AG20443 (cell line): ENCODE measurements at regions not wholly inside any gene's neighbourhood (a gene's known extent, or its start where the extent isn't known, plus 50 kb on each side); places are given as distances from the start of the nearest gene placed in this dataset.
"Not testable (repeated sequence)": the region's sequence is repeated elsewhere in the genome, so short reads cannot be mapped to it uniquely, and the experiment has no call there.

Experiments used
- DNase-seq: peaks from one replicate; pipeline ENCODE4 v3.0.0; 2012; ENCODE audit warnings: low spot score, mixed read lengths

DNA sequence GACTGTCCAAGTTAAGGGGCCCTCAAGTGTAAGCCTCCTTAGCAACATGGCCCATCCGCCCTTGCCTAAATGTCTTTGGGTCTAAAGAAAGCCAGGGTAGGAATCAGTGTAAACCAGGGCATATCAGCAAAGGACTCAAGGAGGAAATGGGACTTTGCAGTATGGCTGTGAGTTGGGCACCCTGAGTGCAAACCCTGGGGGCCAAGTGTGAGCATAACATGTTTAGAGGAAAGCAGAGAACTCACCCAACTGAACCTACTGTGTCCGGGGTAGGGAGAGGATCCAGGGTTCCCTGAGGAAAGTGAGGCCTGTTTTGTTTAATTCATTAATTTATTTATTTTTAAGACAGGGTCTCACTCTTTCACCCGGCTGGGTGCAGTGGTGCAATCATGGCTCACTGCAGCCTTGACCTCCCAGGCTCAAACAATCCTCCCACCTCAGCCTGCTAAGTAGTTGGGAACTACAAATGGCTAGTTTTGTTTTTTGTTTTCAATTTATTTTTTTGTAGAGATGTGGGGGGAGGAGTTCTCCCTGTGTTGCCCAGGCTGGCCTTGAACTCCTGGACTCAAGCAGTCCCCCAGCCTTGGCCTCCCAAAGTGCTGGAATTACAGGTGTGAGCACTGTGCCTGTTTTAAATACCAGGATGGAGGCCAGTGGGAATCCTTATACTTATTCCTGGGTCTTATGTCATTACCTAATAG is 51.0 kb upstream of the ACTR3 start:
- no peak for DNase-seq

DNA sequence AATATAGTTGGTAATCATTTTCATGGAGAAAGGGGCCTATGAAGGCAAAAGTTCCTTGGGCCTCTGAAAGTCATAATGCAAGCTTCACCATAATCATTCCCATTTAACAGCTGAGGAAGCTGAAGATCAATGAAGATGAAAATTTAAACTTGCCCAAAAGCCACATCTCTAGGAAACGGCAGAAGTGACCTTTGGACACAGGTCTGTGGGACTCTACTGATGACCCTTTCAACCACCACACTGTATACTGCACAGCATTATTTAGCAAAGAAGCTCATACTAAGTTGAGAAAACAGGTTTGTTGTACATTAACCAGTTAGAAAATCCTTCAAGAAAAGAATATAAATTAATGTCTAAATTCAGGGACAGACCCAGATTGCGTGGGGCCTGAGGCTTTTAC is 51.6 kb upstream of the ACTR3 start:
- DNase-seq: no peak

DNA sequence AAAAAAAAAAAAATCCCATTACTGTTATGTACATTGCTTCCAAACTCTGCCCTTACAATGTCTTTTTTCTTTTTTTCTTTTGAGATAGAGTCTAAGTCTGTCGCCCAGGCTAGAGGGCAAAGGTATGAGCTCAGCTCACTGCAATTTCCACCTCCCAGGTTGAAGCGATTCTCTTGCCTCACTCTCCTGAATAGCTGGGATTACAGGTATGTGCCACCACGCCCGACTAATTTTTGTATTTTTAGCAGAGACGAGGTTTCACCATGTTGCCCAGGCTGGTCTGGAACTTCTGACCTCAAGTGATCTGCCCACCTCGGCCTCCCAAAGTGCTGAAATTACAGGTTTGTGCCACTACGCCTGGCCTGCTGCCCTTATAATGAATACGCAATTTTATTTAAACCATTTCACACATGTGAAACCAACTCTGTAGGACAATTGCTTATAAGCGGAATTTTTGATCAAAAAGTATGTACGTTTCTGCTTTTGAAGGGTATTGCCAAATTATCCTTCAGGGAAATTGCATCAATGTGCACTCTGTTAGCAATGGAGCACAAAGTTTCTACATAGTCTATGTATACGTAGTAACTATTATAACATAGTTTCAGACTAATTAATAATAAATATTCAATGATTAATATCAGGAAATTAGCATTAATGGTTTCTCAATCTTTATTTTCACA is 55.7 kb upstream of the ACTR3 start:
- no peak for DNase-seq

DNA sequence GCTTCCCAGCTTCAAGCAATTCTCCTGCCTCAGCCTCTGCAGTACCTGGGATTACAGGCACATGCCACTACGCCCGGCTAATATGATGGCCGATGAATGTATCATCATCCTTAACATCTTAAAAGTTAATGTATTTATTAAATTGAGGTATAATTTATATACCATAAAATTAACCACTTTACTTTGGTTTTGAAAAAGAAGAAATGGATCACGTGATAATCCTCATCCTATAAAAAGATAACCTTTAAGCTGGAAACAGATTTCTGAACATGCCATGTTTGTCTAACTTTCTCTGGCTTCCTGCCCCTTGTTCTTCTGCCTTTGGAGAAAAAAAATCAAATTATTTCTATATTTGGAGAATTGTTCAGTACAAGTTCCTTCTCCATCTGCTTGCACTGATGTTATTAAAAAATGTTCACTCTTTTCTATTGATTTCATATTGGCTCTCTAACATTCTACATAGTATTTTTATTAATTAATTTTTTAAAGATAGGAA is 57.0 kb upstream of the ACTR3 start:
- no peak for DNase-seq

DNA sequence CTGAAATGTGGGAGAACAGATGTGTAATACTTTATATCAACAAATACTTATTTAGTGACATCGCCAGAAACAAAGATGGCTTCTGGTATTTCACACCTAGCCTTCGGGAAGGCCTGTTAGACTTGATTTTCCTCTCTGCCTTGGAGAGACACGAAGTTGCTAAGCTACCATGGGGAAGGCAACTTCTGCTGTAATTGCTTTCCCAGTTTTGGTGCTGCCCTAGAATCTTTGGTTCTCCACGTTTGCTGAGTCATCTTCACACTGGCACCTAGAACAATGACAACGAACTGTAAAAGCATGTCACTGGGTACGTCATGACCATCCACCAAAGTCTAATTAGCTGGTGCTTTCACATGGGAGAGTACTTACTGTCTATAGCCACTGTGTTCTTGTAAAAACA is 58.7 kb upstream of the ACTR3 start:
- peak; percentile 52 for DNase-seq

DNA sequence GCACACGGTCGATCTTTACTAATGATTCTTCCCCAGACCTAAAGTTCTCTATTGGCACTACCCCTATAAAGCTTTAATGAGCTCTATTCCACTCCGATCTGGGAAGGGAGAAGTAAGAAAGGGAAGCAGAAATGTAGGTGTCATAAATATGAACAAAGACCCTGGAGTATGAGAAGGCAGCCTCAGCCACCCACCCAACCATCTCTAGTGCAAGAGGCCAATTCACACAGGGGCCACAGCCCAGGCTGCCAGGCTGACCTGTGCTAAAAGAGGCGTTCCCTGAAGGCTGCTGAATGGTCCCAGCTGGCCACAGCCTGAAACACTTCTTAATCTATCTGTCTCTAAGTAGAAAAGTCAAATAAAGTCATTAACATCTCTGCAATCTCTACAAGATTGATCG is 60.1 kb upstream of the ACTR3 start:
- no peak for DNase-seq

DNA sequence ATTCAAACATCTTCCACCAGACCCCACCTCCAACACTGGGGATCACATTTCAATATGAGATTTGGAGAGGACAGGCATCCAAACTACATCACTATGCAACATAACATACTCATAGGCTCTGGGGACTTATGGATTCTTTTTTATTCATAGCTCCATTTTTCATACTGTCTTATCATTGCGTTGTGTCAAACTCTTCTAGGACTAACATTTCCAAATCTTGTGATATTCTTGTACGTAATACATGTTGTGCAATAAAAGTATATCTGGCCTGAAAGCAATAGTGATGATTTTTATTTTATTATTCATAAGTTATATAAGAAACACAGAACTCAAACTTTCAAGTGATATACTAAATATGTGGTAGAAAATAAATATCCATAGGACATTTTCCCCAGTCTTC is 60.6 kb upstream of the ACTR3 start:
- no peak for DNase-seq

DNA sequence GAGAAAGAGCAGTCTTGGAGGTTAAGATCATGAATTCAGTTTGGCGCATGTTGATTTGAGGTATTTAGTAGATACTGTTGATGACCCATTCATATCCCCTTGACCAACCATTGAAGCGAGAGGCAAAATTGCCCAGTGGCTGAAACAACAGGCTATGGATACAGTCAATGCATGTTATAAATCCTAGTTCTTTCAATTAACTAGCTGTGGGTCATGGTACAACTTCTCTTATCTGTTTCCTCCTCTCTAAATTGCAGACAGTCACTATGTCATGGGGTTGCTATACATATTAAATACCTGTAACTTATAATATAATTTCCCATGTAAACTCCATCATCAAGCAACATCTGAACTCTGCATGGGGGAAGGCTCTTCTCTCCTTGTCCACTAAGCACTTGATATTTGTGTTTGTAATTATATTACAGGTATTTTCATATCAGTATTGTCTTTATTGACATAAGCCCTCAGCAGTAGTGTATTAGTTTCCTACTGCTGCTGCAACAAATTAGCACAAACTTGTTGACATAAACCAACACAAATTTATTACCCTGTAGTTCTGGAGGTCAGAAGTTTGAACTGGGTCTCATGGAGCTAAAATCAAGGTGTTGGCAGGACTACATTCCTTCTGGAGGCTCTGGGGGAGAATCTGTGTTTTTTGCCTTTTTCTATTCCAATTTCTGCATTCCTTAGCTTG is 61.7 kb upstream of the ACTR3 start:
- no peak for DNase-seq

DNA sequence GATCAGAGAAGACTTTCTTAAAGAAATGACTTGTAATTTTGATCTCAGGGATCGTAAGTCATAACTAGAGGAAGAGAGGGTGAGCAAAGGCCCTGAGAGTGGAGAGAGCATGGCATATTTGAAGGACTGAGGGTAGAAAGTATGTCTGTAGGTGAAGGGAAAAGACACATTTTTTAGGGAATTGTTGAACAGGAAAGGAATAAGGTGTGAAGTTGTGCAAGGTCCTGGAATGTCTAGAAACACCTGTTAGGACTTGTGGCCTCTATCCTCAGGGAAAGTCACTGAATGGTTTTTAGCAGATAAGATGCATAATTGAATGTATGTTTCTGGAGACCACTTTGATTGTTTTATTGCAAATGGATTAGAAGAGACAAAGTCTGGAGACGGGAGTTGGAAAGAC is 62.5 kb upstream of the ACTR3 start:
- no peak for DNase-seq

DNA sequence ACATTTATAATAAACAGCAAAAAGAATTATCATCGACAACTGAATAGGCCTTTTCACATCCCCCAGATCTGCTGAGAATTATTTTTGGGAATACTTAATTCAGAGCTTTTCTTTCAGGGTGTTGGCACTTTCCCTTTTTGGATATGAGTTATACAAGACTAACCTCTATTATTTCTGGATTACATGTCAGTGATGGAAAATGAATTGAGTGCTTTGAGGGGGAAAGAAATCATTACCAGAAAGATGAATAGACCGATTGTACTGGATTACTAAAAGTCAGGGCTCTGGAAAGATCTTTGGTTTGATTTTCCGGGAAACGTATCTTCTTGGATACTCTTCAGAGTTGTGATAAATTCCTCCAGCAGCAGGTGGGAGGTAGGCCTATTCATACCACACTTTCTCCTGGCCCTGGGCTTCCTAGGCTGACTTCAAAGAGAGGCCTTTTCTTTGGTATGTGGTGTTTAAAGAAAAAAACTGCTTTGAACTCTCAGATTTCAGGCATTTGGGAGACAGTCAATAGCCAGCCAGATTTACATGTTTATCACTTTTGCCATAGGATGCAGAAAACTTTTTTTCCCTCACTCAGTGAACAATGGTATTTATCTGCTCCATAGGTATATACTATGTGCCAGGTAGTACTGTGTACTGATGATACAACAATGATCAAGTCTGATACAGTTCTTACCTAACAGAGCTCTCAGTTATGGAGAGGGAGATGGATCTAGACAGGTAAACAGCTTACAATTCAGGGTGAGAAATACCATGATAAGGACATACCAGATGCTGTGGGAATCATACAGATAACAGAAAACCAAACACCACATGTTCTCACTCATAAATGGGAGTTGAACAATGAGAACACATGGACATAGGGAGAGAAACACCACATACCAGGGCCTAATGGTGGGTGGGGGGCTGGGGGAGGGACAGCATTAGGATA is 63.3 kb upstream of the ACTR3 start:
- DNase-seq: no peak

DNA sequence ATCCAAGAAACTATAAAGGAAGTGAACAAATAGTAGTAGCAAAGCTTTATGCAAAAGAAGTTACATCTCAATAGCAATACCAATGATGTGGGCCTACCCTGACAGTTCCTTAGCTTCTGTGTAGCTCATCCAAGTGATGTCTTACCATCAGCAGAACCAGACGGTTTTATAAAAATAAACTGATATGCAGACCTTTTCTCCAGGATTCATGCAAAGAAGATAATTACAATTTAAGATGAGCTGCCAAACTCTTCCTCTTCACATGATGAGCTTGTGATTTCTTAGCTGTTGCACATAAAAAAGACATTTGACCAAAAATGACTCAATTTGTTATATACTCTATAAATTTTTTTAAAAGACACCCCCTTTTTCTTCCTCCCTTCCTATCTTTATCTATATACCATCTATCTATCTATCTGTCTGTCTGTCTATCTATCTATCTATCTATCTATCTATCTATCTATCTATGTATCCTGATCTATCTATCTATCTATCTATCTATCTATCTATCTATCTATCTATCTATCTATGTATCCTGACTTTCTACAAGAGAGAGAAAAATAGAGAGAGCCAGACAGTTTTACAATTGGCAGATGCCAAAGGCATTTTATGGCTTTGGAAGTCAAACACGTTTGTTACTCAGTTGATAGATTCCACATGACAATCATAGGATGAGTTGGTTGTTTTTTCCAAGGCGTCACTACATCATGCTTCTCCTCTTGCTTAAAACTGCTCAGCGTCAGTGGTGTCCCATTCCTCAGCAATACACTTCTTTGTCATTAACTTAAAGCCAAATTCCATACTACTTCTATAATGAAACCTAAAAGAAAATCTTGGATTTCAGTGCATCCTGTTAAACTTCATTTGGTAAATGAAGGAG is 65.9 kb upstream of the ACTR3 start:
- DNase-seq: no peak

DNA sequence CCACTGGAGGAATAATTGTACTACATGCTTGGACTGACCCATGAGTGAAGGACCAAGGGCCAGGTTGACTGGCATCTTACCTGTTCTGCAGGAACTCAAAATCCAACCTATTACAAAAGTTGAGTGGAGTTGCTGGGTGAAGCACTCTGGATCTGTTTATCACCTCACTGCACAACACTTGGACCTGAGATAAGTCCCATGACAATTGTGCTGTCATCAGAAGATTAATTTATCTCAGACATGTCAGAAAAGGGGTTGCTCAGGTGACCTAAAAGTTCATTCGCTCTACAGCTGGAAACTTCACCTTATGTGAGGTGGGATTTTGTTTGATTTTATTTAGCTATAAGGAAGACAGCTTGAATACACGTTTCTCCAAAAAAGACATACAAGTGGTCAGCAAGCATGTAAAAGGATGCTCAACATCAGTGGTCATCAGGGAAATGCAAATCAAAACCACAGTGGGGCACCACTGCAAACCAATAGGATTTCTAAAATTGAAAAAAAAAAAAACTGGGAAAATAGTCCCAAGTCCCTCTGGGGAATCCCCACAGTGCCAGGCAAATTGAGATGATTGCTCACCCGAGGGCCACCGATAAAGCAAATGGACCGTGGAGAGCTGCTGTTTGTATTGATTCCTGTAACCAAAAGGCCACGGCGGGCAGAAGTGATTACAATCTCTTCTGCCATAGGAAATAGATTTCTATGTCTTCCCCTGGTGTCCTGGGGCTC is 65.8 kb upstream of the SLC35F5 start:
- no peak for DNase-seq

DNA sequence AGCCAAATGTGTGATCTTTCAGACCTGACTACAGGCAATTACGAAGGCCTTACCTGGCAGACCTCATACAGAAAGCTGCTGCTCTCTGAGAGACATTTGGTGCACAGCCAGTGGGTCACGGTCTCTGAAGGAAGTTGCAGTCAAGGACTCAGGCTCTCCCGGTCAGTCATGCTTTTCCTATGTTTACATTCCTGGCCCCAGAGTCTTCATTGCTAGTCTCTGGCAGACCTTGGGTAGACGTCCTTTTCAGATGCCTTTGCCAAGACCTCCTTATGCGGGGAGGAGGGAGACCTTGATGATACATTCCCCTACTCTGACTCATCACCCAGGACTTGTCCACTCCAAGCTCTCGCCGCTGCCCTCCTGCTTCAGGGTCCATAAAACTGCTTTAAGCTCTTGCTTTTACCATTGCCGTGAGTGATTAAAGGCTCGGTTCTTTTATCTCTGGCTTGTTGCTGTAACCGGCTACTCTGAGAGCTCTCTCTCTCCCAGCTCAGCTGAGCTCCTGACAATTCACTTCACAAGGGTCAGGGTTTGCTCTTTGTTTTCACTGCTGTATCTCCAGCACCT is 62.0 kb upstream of the SLC35F5 start:
- peak; percentile 96 for DNase-seq

DNA sequence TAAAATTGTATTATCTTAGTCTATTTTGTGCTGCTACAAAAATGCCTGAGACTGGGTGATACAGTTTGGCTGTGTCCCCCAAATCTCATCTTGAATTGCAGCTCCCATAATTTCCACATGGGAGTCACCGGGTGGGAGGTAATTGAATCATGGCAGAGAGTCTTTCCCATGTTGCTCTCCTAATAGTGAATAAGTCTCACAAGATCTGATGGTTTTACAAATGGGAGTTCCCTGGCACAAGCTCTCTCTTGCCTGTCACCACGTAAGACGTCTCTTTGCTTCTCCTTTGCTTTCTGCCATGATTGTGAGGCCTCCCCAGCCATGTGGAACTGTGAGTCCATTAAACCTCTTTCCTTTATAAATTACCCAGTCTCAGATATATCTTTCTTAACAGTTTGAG is 57.0 kb upstream of the SLC35F5 start:
- DNase-seq: not testable (repeated sequence)

DNA sequence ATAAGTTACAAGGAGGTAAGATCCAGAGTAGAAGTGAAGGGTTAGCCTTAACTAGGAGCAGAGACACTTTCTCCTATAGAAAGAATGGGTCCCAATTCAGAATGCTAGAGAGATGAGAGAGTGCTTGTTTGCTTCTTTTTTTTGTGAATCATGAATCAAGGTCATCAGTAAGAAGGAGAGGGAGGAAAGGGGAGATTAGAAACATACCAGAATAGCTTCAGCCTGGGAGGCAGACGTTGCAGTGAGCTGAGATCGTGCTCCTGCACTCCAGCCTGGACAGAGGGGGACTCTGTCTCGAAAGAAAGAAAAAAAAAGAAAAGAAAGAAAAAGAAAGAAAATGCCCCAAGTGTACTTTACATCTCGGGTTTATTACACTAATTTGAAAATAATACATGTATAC is 55.8 kb upstream of the SLC35F5 start:
- no peak for DNase-seq

DNA sequence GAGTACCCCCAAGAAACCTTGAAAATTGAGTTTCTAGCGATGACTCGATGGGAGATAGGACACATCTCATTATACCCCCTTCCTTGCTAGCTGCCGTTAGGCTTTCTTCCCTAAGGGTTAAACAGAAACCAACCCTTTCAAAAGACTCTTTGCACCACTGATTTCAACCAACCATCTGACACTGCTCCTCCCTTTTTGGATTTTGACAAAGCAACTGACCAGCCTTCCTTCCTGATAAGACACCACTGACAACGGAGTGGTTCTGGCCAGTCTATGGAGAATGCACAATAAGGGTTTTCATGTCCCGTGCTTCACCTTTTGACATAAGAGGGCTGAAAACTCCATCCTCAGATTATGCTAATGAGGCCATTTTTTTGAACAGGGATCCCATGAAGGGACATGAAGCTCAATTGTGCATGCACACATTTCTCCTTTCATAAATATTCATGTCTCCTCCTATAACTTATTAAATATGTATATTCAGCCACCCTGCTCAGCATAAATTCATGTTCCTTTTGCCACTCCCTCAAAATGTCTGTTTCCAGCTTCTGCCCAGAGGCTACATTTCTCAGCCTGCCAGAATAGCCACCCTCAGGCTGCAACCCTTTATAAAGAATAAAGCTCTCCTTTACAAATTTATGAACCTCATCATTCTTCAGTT is 52.8 kb upstream of the SLC35F5 start:
- DNase-seq: no peak

DNA sequence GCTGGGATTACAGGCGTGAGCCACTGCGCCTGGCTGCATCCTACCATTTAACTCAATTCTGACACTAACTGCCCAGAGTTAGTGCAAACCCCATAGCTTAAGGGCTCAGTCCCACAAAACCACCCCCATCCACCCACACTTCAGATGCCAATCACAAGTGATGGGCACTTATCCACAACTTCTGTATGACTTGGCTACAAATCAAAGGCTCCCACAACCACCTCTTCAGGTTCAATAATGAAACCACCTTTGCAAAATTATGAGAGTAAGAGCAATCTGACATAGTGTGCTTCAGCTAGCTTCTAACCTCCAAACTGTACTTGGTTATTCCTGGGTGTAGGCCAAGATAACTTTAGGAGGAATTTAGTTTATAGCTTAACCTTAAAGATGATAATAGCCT is 51.3 kb upstream of the SLC35F5 start:
- DNase-seq: no peak

DNA sequence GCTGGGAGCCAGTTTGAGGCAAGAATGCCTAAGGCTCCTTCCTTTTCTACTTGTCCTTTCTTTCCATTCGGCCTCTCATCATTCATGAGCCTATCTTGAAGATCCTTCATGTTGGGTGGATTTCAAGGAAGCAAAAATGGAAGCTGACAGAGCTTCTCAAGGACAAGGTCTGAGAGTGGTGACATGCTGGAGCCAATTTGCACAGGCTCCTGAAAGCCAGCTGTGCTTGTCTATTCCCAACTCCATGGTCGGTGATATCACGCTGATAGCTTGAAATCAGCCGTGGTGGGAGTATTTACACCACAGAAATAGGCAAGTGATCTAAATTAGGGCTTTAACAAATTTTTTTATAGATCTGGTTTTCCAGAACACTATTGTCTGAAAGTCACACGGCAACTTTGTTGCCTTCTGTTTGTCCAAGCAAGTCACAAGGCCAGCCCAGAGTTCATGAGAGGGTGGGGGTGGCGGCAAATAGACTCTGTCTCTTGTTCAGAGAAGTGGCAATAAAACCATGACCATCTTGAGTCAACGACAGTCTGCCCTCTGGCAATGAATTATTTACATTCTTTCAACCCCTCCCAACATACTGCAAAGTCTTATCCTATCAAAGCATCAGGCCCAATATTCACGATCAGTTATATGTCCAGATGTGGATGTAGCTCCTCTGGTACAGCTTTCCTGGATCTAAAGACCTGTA is 49.9 kb upstream of the SLC35F5 start:
- no peak for DNase-seq
